ENCODE measurements at regions not wholly inside any gene's neighbourhood (a gene's known extent, or its start where the extent isn't known, plus 50 kb on each side); places are given as distances from the start of the nearest gene placed in this dataset.

DNA sequence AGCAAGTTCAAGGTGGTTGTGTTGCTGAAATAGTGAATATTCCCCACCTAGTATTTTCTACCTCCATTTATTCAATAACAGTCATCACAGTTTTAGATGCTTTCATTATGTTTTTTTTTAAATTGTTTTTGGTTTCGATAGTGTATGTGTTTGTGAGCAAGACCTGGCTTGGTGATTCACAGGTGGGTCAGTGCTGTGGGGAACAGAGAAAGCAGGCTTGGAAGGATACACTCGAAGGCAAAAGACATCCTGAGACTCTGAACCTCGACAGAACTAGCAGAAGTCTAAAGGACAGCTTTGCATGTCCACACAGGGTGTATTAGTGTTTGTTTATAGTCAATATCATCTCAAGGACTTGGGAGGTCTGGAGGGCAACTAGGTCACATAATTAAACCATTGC is 551.5 kb downstream of the RIT2 start:
- POLR2A ChIA-PET, result no interaction called here
- DNase-seq (ENCODE audit: low read depth, low spot score), result no peak
- no peaks in the 10 kb centered on the region; the same call in 1 of the 2 replicates for H3K9me3 ChIP-seq (ENCODE audit: control insufficient read depth, insufficient read depth, low read length)
- no peak overlapping the region for H3K27ac ChIP-seq (ENCODE audit: low read depth, low read length)
- no peak for TF ChIP-seq CTCF (IDR thresholded peaks at IDR 0.05; ENCODE audit: low read depth, low read length)
- CTCF ChIA-PET, result no interaction called here
- H3K4me3 ChIP-seq (ENCODE audit: low read depth, low read length), result no peak overlapping the region
- no peaks in the 10 kb centered on the region for H3K27me3 ChIP-seq (ENCODE audit: control insufficient read depth, insufficient read depth, low read length)

DNA sequence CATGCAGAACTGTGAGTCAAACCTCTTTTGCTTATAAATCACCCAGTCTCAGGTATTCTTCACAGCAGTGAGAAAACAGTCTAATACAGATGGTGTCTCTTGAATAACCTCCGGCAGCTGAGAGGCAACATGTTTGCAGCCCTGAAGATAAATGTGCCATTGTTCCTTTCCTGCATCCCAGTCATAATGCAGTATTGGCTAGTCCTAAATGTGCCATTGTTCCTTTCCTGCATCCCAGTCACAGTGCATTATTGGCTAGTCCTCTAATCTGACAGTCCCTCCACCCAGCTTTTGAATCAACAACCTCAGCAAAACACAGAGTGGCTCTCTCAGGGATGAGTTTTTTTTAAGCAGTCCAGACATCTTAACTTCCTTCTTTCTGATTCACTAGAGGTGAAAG is 550.7 kb downstream of the RIT2 start:
- ChIA-PET POLR2A (no interaction called here), CTCF (no interaction called here)
- no peak for DNase-seq (ENCODE audit: low read depth, low spot score)
- H3K27me3 ChIP-seq (ENCODE audit: control insufficient read depth, insufficient read depth, low read length), result no peaks in the 10 kb centered on the region
- H3K4me3 ChIP-seq (ENCODE audit: low read depth, low read length), result no peak overlapping the region
- no peaks in the 10 kb centered on the region for H3K9me3 ChIP-seq (ENCODE audit: control insufficient read depth, insufficient read depth, low read length)
- TF ChIP-seq CTCF (IDR thresholded peaks at IDR 0.05; ENCODE audit: low read depth, low read length), result no peak
- H3K27ac ChIP-seq (ENCODE audit: low read depth, low read length), result no peak overlapping the region

DNA sequence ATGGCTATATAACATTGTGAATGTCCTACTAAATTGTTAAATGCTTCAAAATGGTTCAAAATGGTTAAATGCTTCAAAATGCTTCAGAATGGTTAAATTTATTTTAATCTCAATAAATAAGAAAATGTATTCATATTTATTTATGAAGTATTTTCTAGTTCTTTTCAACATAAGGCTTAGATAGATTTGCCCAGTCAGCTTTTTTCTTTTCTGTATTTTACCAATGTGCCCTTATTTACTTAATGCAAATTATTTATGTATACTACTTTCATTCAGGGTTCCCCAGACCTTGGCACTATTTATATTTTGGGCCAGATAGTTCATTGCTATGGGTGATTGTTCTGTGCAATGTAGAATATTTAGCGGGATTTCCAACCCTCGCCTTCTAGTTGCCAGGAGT is 546.7 kb downstream of the RIT2 start:
- no peak overlapping the region for H3K4me3 ChIP-seq (ENCODE audit: low read depth, low read length)
- CTCF ChIA-PET, result no interaction called here
- POLR2A ChIA-PET, result no interaction called here
- no peak for DNase-seq (ENCODE audit: low read depth, low spot score)
- no peak overlapping the region for H3K27ac ChIP-seq (ENCODE audit: low read depth, low read length)
- no peaks in the 10 kb centered on the region for H3K9me3 ChIP-seq (ENCODE audit: control insufficient read depth, insufficient read depth, low read length)
- H3K27me3 ChIP-seq (ENCODE audit: control insufficient read depth, insufficient read depth, low read length), result no peaks in the 10 kb centered on the region
- no peak for TF ChIP-seq CTCF (IDR thresholded peaks at IDR 0.05; ENCODE audit: low read depth, low read length)

DNA sequence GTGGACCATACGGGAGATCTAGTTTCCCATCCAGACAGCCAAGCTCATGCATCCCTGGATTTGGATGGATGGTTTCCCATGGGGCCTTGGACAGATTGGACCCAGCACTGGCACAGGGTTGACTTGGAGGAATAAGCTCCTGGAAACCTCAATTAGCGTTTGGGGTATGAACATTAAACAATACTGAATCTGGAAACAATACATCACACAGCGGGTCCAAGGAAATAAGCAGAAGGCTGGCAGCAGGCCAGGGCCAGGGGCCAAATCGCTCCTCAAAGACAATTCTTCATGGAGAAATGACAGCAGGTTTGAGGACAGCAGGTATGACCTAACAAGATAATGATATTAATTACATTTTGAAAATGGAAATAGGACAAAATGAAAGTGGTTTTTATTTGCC is 540.6 kb downstream of the RIT2 start:
- no peak for TF ChIP-seq CTCF (IDR thresholded peaks at IDR 0.05; ENCODE audit: low read depth, low read length)

DNA sequence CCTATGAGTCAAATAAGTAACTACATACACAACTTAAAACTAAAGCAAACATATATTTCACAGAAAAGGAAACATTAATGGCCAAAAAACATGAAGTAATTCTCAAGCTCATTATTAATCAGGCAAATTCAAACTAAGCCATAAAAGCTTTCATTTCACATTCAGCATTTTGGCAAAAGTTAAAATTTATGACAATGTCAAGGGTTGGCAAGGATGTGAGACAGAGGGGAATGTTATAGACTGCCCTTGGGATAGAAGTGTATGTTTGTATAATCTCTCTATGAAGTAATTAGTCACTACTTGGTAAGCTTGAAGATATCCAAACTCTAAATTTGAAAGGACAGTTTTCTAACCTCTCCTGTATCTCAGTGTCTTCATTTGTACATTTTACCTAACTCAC is 539.4 kb downstream of the RIT2 start:
- Histone ChIP-seq H3K4me3 (ENCODE audit: low read depth, low read length) (no peak overlapping the region), H3K9me3 (ENCODE audit: control insufficient read depth, insufficient read depth, low read length) (no peaks in the 10 kb centered on the region), H3K27ac (ENCODE audit: low read depth, low read length) (no peak overlapping the region), H3K27me3 (ENCODE audit: control insufficient read depth, insufficient read depth, low read length) (no peaks in the 10 kb centered on the region)
- POLR2A ChIA-PET, result no interaction called here
- DNase-seq (ENCODE audit: low read depth, low spot score), result no peak
- no peak for TF ChIP-seq CTCF (IDR thresholded peaks at IDR 0.05; ENCODE audit: low read depth, low read length)
- CTCF ChIA-PET, result no interaction called here

More for the DNA sequence above, 540.6 kb downstream of the RIT2 start:
- Histone ChIP-seq H3K4me3 (ENCODE audit: low read depth, low read length) (no peak overlapping the region), H3K27me3 (ENCODE audit: control insufficient read depth, insufficient read depth, low read length) (no peaks in the 10 kb centered on the region), H3K27ac (ENCODE audit: low read depth, low read length) (no peak overlapping the region), H3K9me3 (ENCODE audit: control insufficient read depth, insufficient read depth, low read length) (no peaks in the 10 kb centered on the region)
- POLR2A ChIA-PET, result no interaction called here
- DNase-seq (ENCODE audit: low read depth, low spot score), result no peak
- CTCF ChIA-PET, result no interaction called here
